Mucosa of stomach (tissue), 1 donor: ENCODE measurements at regions not wholly inside any gene's neighbourhood (a gene's known extent, or its start where the extent isn't known, plus 50 kb on each side); places are given as distances from the start of the nearest gene placed in this dataset.

Experiments
- H3K27me3 ChIP-seq: one replicate; pipeline ENCODE4 v1.7.0; 2013; ENCODE audit warnings: mild to moderate bottlenecking, low read length; ENCODE audit not compliant: control insufficient read depth, insufficient read depth
- H3K36me3 ChIP-seq: one replicate; pipeline ENCODE4 v1.7.0; 2013; ENCODE audit warnings: low read length; ENCODE audit not compliant: control insufficient read depth, insufficient read depth
- H3K4me1 ChIP-seq: one replicate; pipeline ENCODE4 v1.7.0; 2013; ENCODE audit warnings: mild to moderate bottlenecking, low read length; ENCODE audit not compliant: control insufficient read depth, insufficient read depth
- H3K4me3 ChIP-seq: one replicate; pipeline ENCODE4 v1.7.0; 2013; ENCODE audit warnings: low read length
- H3K9ac ChIP-seq: one replicate; pipeline ENCODE4 v1.7.0; 2013; ENCODE audit warnings: mild to moderate bottlenecking, low read length, moderate library complexity
- H3K9me3 ChIP-seq: one replicate; pipeline ENCODE4 v1.7.0; 2013; ENCODE audit warnings: mild to moderate bottlenecking, low read length, moderate library complexity; ENCODE audit not compliant: control insufficient read depth
- donor health status: Pancreatic carcinoma.

- H3K4me1 ChIP-seq: peaks cover 5% of the 10 kb centered on the region
- no peaks in the 10 kb centered on the region for H3K36me3 ChIP-seq
- no peak overlapping the region for H3K9ac ChIP-seq
- H3K27me3 ChIP-seq: no peaks in the 10 kb centered on the region
- H3K9me3 ChIP-seq: no peaks in the 10 kb centered on the region
- no peak overlapping the region for H3K4me3 ChIP-seq
Measured at GRCh38 chr1:221881805-221882581, 140.1 kb upstream of the DUSP10 start.

- Histone ChIP-seq H3K27me3 (no peaks in the 10 kb centered on the region), H3K9ac (no peak overlapping the region), H3K9me3 (no peaks in the 10 kb centered on the region), H3K4me3 (no peak overlapping the region), H3K4me1 (no peaks in the 10 kb centered on the region), H3K36me3 (no peaks in the 10 kb centered on the region)
Measured at GRCh38 chr1:221880182-221880581, 138.3 kb upstream of the DUSP10 start.

DNA sequence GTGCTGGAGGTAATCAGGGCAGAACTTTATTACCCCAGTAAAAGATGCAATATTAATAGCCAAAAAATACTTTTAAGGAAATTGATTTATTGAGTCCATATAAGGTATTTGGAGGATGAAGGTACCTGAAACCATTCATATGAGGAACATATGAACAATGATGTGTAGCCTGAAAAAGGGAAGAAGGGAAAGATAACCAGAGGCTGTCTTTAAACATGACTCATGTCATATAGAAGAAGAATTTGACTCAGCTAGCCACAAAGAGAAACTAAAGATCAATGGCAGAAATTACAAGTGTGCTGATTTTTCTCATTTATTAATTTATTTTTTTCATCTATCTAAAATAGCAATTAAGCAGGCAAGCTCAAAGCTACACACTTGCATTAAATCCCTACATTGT lies 136.2 kb upstream of the DUSP10 start:
- H3K9ac ChIP-seq: no peak overlapping the region
- H3K4me3 ChIP-seq: no peak overlapping the region
- no peaks in the 10 kb centered on the region for H3K27me3 ChIP-seq
- no peaks in the 10 kb centered on the region for H3K9me3 ChIP-seq
- H3K4me1 ChIP-seq: no peaks in the 10 kb centered on the region
- H3K36me3 ChIP-seq: no peaks in the 10 kb centered on the region

DNA sequence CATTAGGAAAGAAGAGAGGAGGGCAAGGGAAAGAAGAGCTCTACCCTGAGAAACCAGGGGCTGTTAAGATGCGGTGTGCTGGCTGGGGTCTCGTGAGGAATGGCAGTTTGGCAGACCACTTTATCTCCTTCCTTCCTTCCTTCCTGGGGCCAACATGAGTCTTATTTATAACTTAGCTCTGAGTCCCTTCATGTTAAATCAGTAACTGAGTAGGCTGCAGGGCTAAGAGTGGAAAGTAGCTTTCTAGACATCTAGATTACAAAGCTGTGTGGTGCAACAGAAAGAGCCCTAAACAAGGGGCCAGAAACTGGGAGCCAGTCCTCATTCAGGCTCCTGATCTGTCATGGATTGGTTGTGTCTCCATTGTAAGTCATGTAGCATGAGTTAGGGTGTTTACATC lies 135.4 kb upstream of the DUSP10 start:
- no peaks in the 10 kb centered on the region for H3K4me1 ChIP-seq
- H3K27me3 ChIP-seq: no peaks in the 10 kb centered on the region
- H3K4me3 ChIP-seq: no peak overlapping the region
- H3K9ac ChIP-seq: no peak overlapping the region
- no peaks in the 10 kb centered on the region for H3K9me3 ChIP-seq
- no peaks in the 10 kb centered on the region for H3K36me3 ChIP-seq

DNA sequence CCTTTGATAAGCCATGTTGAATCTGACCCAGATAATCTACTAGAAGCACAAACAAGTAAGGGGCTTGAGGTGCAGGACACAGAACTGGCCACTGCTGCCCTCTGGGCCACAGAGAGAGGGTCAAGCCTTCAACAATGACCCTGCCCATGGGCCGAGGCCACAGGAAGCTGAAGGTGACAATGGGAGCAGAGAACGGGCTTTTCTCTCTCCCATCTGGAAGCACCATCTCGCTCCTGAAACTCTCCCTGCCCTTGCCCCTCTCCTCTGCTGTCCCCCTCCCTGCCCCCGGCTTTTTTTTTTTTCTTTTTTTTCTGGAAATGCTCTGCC lies 133.1 kb upstream of the DUSP10 start:
- H3K4me3 ChIP-seq: no peak overlapping the region
- H3K9ac ChIP-seq: no peak overlapping the region
- no peaks in the 10 kb centered on the region for H3K36me3 ChIP-seq
- no peaks in the 10 kb centered on the region for H3K4me1 ChIP-seq
- H3K27me3 ChIP-seq: no peaks in the 10 kb centered on the region
- no peaks in the 10 kb centered on the region for H3K9me3 ChIP-seq

GRCh38 chr1:221874285-221875003 lies 132.6 kb upstream of the DUSP10 start:
- Histone ChIP-seq H3K9me3 (no peaks in the 10 kb centered on the region), H3K36me3 (no peaks in the 10 kb centered on the region), H3K4me1 (peaks cover 2% of the 10 kb centered on the region), H3K4me3 (no peak overlapping the region), H3K9ac (no peak overlapping the region), H3K27me3 (no peaks in the 10 kb centered on the region)

- peaks cover 9% of the 10 kb centered on the region for H3K4me1 ChIP-seq
- H3K27me3 ChIP-seq: no peaks in the 10 kb centered on the region
- H3K9ac ChIP-seq: no peak overlapping the region
- no peak overlapping the region for H3K4me3 ChIP-seq
- no peaks in the 10 kb centered on the region for H3K36me3 ChIP-seq
- H3K9me3 ChIP-seq: no peaks in the 10 kb centered on the region
Measured at GRCh38 chr1:221873673-221874072, 131.8 kb upstream of the DUSP10 start.

GRCh38 chr1:221871056-221871455 lies 129.2 kb upstream of the DUSP10 start:
- H3K36me3 ChIP-seq: no peaks in the 10 kb centered on the region
- no peak overlapping the region for H3K4me3 ChIP-seq
- peaks cover 11% of the 10 kb centered on the region for H3K4me1 ChIP-seq
- no peaks in the 10 kb centered on the region for H3K9me3 ChIP-seq
- H3K27me3 ChIP-seq: no peaks in the 10 kb centered on the region
- H3K9ac ChIP-seq: no peak overlapping the region

DNA sequence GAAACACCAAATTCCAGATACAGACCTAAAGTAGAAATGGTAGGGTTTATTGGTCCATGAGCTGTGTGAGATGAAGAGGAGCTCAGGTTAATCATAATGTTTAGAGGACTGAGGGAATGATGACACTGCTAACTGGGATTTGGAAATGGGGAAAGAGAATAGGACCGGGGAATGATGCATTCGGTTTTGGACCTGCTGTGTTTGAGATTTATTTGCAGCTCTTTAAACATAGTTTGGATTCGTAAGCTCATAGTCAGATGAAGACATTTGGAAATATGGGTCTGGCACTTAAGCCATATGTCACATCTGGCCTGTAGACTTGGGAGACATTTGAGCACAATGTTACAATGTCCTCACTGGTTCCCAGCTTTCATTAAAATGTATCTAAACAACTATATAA lies 127.9 kb upstream of the DUSP10 start:
- no peak overlapping the region for H3K9ac ChIP-seq
- H3K4me3 ChIP-seq: no peak overlapping the region
- no peaks in the 10 kb centered on the region for H3K27me3 ChIP-seq
- H3K36me3 ChIP-seq: no peaks in the 10 kb centered on the region
- no peaks in the 10 kb centered on the region for H3K9me3 ChIP-seq
- peaks cover 11% of the 10 kb centered on the region for H3K4me1 ChIP-seq

DNA sequence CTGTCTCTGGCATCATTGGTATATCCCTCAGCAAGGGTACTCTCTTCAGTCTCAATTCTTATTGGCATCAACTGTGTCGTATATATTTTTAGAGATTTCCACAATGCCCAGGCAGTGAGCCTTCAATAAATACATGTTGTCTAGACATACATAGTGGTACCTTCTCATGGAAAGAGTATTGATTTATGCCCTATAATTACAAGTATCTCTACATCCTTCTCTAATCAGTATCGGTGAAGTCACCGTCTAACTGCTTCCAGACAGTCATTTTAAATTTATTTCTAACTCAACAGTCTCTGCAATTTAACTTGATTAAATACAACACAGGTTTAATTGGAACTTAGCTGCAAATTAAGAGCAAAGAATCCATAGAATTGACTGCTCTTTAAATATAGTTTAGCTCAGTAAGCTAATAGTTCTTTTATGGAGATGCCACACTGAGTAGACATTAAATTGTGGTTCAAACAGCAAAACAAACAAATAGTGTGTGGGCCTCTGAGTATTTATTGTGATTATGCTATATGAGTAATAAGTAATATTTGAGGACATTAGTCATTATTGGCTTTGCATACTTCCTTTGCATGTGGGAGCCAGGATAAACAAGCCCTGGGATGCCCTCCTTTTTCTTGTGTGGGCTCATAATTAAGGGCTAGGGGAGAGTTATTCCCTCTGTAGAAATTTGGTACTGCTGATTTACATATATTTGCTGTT lies 126.9 kb upstream of the DUSP10 start:
- no peaks in the 10 kb centered on the region for H3K27me3 ChIP-seq
- H3K4me3 ChIP-seq: no peak overlapping the region
- H3K9me3 ChIP-seq: no peaks in the 10 kb centered on the region
- peaks cover 11% of the 10 kb centered on the region for H3K4me1 ChIP-seq
- no peak overlapping the region for H3K9ac ChIP-seq
- no peaks in the 10 kb centered on the region for H3K36me3 ChIP-seq

GRCh38 chr1:221867003-221867402 lies 125.1 kb upstream of the DUSP10 start:
- Histone ChIP-seq H3K27me3 (no peaks in the 10 kb centered on the region), H3K9ac (no peak overlapping the region), H3K4me3 (no peak overlapping the region), H3K4me1 (peaks cover 11% of the 10 kb centered on the region), H3K36me3 (no peaks in the 10 kb centered on the region), H3K9me3 (no peaks in the 10 kb centered on the region)

DNA sequence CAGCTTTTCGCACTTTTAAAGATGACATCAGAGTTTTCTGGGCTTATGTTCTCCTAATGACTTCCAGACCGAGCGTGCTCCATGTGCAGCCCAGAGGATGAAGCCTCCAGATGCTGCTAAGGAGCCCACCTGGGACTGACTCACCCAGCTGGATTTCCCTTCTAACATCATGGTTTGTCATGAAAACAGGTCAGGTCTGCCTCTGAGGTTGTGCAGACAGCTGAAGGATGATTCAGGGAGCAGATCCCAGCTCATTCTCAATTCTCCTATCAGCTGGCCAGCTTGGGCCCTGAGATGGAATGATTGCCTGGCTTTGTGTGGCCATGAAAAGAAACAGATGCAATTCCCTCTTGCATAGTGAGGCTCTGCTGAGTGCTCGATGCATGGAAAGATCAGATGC lies 123.9 kb upstream of the DUSP10 start:
- Histone ChIP-seq H3K36me3 (no peaks in the 10 kb centered on the region), H3K9ac (no peak overlapping the region), H3K4me3 (no peak overlapping the region), H3K27me3 (no peaks in the 10 kb centered on the region), H3K9me3 (no peaks in the 10 kb centered on the region), H3K4me1 (peaks cover 11% of the 10 kb centered on the region)
